Left lung (tissue), 4 donors: ENCODE measurements at regions not wholly inside any gene's neighbourhood (a gene's known extent, or its start where the extent isn't known, plus 50 kb on each side); places are given as distances from the start of the nearest gene placed in this dataset.

Experiments used
- ATAC-seq: fragments of 200-7000 bp; cut with Tn5 transposase; one replicate; pipeline ENCODE4 v1.9.1; 2020; ENCODE audit warnings: moderate library complexity
- DNase-seq, 4 donors: peaks; one replicate each; pipeline ENCODE4 v3.0.0-alpha.2; 2013 to 2020
- H3K27ac ChIP-seq, 2 donors: fragments of 200-600 bp; sonication (generic) in 1 of 2; one replicate each; pipeline versions ENCODE4 v1.5.0 to v1.8.0; 2020 to 2021
- H3K27me3 ChIP-seq, 2 donors: fragments of 200-600 bp; sonication (generic) in 1 of 2; one replicate each; pipeline versions ENCODE4 v1.5.0 to v1.8.0; 2020 to 2021
- H3K36me3 ChIP-seq, 2 donors: fragments of 200-600 bp; sonication (generic) in 1 of 2; one replicate each; pipeline versions ENCODE4 v1.5.0 to v1.8.0; 2020 to 2021
- H3K4me1 ChIP-seq, 2 donors: fragments of 200-600 bp; one replicate each; pipeline ENCODE4 v1.8.0; 2021
- H3K4me3 ChIP-seq, 2 donors: fragments of 200-600 bp; sonication (generic) in 1 of 2; one replicate each; pipeline versions ENCODE4 v1.5.0 to v1.8.0; 2020 to 2021; ENCODE audit warnings: mild to moderate bottlenecking in 1 of 2
- H3K9me3 ChIP-seq, 2 donors: fragments of 200-600 bp; sonication (generic) in 1 of 2; one replicate each; pipeline versions ENCODE4 v1.5.0 to v1.8.0; 2020 to 2021
- CTCF ChIP-seq, 2 donors: fragments of 200-600 bp; sonication (generic) in 1 of 2; IDR thresholded peaks; one replicate each; pipeline versions ENCODE4 v1.5.0 to v1.8.0; 2021; ENCODE audit warnings: antibody characterized with exemption in 2 of 2
- intact Hi-C, 2 donors: fragments of 100-400 bp; cut with DNase I; formaldehyde crosslinking; loops; one replicate each; pipeline versions ENCODE4 v1.11.2 to v1.14.2; 2022
- donor health status: DM: no; HTN: yes; CAD: no.
- donor health status: DM: no; HTN: no; CAD: no.

- Histone ChIP-seq H3K36me3 (no peaks in the 10 kb centered on the region), H3K27me3 (peaks cover 0 to 34% of the 10 kb centered on the region in 2 donors), H3K9me3 (no peaks in the 10 kb centered on the region), H3K4me1 (no peaks in the 10 kb centered on the region), H3K4me3 (no peak overlapping the region), H3K27ac (no peak overlapping the region)
- intact Hi-C loops = no loop called here
- ATAC-seq (no peak), DNase-seq (no peak)
- TF ChIP-seq CTCF (IDR thresholded peaks at IDR 0.05) = no peak
These were observed 374.2 kb downstream of the SETD4 start for GRCh38 chr21:35686156-35686555.

GRCh38 chr21:35683664-35684304 is 376.5 kb downstream of the SETD4 start:
- ATAC-seq = no peak
- Histone ChIP-seq H3K4me1 (no peaks in the 10 kb centered on the region), H3K36me3 (no peaks in the 10 kb centered on the region), H3K4me3 (no peak overlapping the region), H3K27ac (no peak overlapping the region), H3K9me3 (no peaks in the 10 kb centered on the region), H3K27me3 (peaks cover 0 to 40% of the 10 kb centered on the region in 2 donors)
- intact Hi-C loops = no loop called here
- DNase-seq = no peak
- TF ChIP-seq CTCF (IDR thresholded peaks at IDR 0.05) = no peak

GRCh38 chr21:35682904-35683549 is 377.3 kb downstream of the SETD4 start:
- Histone ChIP-seq H3K27ac (no peak overlapping the region), H3K9me3 (no peaks in the 10 kb centered on the region), H3K27me3 (peaks cover 0 to 40% of the 10 kb centered on the region in 2 donors), H3K36me3 (no peaks in the 10 kb centered on the region), H3K4me3 (no peak overlapping the region), H3K4me1 (no peaks in the 10 kb centered on the region)
- intact Hi-C loops = no loop called here
- DNase-seq (no peak), ATAC-seq (no peak)
- no peak for TF ChIP-seq CTCF (IDR thresholded peaks at IDR 0.05)

GRCh38 chr21:35681946-35682345 is 378.4 kb downstream of the SETD4 start:
- no peak for DNase-seq
- H3K36me3 ChIP-seq = no peaks in the 10 kb centered on the region
- H3K4me1 ChIP-seq = no peaks in the 10 kb centered on the region
- no peak overlapping the region for H3K27ac ChIP-seq
- peaks cover 0 to 30% of the 10 kb centered on the region in 2 donors for H3K27me3 ChIP-seq
- H3K9me3 ChIP-seq = no peaks in the 10 kb centered on the region
- TF ChIP-seq CTCF (IDR thresholded peaks at IDR 0.05) = no peak
- intact Hi-C loops = no loop called here
- H3K4me3 ChIP-seq = no peak overlapping the region
- no peak for ATAC-seq

- peaks cover 0 to 27% of the 10 kb centered on the region in 2 donors for H3K27me3 ChIP-seq
- H3K9me3 ChIP-seq = no peaks in the 10 kb centered on the region
- no peaks in the 10 kb centered on the region for H3K36me3 ChIP-seq
- H3K27ac ChIP-seq = no peak overlapping the region
- ATAC-seq (no peak), DNase-seq (no peak)
- no peaks in the 10 kb centered on the region for H3K4me1 ChIP-seq
- intact Hi-C loops = no loop called here
- no peak for TF ChIP-seq CTCF (IDR thresholded peaks at IDR 0.05)
- H3K4me3 ChIP-seq = no peak overlapping the region
These were observed 381.2 kb downstream of the SETD4 start for GRCh38 chr21:35679076-35679475.
